Activated T-helper 9 cell treated with anti-CD3 and anti-CD28 coated beads, Interleukin-2, amount 50 U/mL, for 16 hours (primary cell): ENCODE measurements at regions not wholly inside any gene's neighbourhood (a gene's known extent, or its start where the extent isn't known, plus 50 kb on each side); places are given as distances from the start of the nearest gene placed in this dataset.

Experiments
- DNase-seq: peaks from one replicate; pipeline ENCODE4 v3.0.0-alpha.2; 2020; ENCODE audit warnings: low read depth

GRCh38 chr4:24054910-24055309 is 165.1 kb upstream of the PPARGC1A start:
- DNase-seq, result no peak

- DNase-seq, result no peak
These were observed 164.1 kb upstream of the PPARGC1A start for GRCh38 chr4:24053934-24054333.

GRCh38 chr4:24044610-24045589 is 155.1 kb upstream of the PPARGC1A start:
- DNase-seq, result no peak

- DNase-seq, result no peak
These were observed 152.2 kb upstream of the PPARGC1A start for GRCh38 chr4:24042094-24042493.

GRCh38 chr4:24040811-24041210 is 151.0 kb upstream of the PPARGC1A start:
- DNase-seq, result no peak

GRCh38 chr4:24033626-24034025 is 143.8 kb upstream of the PPARGC1A start:
- no peak for DNase-seq

- DNase-seq, result no peak
These were observed 142.6 kb upstream of the PPARGC1A start for GRCh38 chr4:24032371-24032989.

GRCh38 chr4:24026596-24026995 is 136.7 kb upstream of the PPARGC1A start:
- DNase-seq, result no peak

GRCh38 chr4:24024605-24025004 is 134.8 kb upstream of the PPARGC1A start:
- no peak for DNase-seq

- no peak for DNase-seq
These were observed 134.3 kb upstream of the PPARGC1A start for GRCh38 chr4:24024157-24024556.

- no peak for DNase-seq
These were observed 125.9 kb upstream of the PPARGC1A start for GRCh38 chr4:24015782-24016181.

GRCh38 chr4:24013668-24014422 is 124.0 kb upstream of the PPARGC1A start:
- no peak for DNase-seq

- DNase-seq, result no peak
These were observed 121.1 kb upstream of the PPARGC1A start for GRCh38 chr4:24010994-24011393.

GRCh38 chr4:24010573-24010972 is 120.7 kb upstream of the PPARGC1A start:
- DNase-seq, result no peak

GRCh38 chr4:24007860-24008261 is 118.0 kb upstream of the PPARGC1A start:
- no peak for DNase-seq

- no peak for DNase-seq
These were observed 116.4 kb upstream of the PPARGC1A start for GRCh38 chr4:24006269-24006668.

GRCh38 chr4:24003926-24004325 is 114.1 kb upstream of the PPARGC1A start:
- no peak for DNase-seq

GRCh38 chr4:24003496-24003895 is 113.6 kb upstream of the PPARGC1A start:
- DNase-seq, result no peak

- no peak for DNase-seq
These were observed 112.6 kb upstream of the PPARGC1A start for GRCh38 chr4:24002330-24002966.

- no peak for DNase-seq
These were observed 111.9 kb upstream of the PPARGC1A start for GRCh38 chr4:24001486-24002329.

- DNase-seq, result no peak
These were observed 110.6 kb upstream of the PPARGC1A start for GRCh38 chr4:24000470-24000831.
